Esophagus (tissue), 2 donors: ENCODE measurements at regions not wholly inside any gene's neighbourhood (a gene's known extent, or its start where the extent isn't known, plus 50 kb on each side); places are given as distances from the start of the nearest gene placed in this dataset.

Source experiments
- H3K27ac ChIP-seq, 2 donors: one replicate each; pipeline ENCODE4 v1.5.1; 2013; ENCODE audit warnings: low read depth in 2 of 2, mild to moderate bottlenecking in 2 of 2, inconsistent platforms in 1 of 2, low read length in 1 of 2, moderate library complexity in 1 of 2
- H3K27me3 ChIP-seq, 2 donors: one replicate each; pipeline ENCODE4 v1.6.1; 2013; ENCODE audit warnings: low read length in 2 of 2, control low read depth in 1 of 2, mild to moderate bottlenecking in 1 of 2; ENCODE audit not compliant: insufficient read depth in 2 of 2, control insufficient read depth in 1 of 2
- H3K36me3 ChIP-seq, 2 donors: one replicate each; pipeline ENCODE4 v1.6.1; 2013; ENCODE audit warnings: low read length in 1 of 2; ENCODE audit not compliant: control insufficient read depth in 2 of 2, insufficient read depth in 2 of 2
- H3K4me1 ChIP-seq, 2 donors: one replicate each; pipeline ENCODE4 v1.6.1; 2013; ENCODE audit warnings: low read length in 1 of 2; ENCODE audit not compliant: control insufficient read depth in 2 of 2, insufficient read depth in 2 of 2
- H3K4me3 ChIP-seq, 2 donors: one replicate each; pipeline ENCODE4 v1.5.1; 2013; ENCODE audit warnings: low read length in 2 of 2, mild to moderate bottlenecking in 2 of 2, low read depth in 1 of 2, moderate library complexity in 1 of 2
- H3K9me3 ChIP-seq, 2 donors: one replicate each; pipeline ENCODE4 v1.6.1; 2013; ENCODE audit warnings: mild to moderate bottlenecking in 2 of 2, low read depth in 1 of 2, low read length in 1 of 2, moderate library complexity in 1 of 2; ENCODE audit not compliant: control insufficient read depth in 2 of 2, insufficient read depth in 1 of 2
- WGBS, 2 donors: extraction: QIAGEN DNeasy Blood & Tissue Kit; methylation state at CpG; one replicate each; pipeline ENCODE4 v1.1.7; 2013; 5-methylcytosine and 5-hydroxymethylcytosine counted together
- donor health status: healthy with polysubstance abuse.
- donor health status: Bipolar disorder and iron deficiency.

DNA sequence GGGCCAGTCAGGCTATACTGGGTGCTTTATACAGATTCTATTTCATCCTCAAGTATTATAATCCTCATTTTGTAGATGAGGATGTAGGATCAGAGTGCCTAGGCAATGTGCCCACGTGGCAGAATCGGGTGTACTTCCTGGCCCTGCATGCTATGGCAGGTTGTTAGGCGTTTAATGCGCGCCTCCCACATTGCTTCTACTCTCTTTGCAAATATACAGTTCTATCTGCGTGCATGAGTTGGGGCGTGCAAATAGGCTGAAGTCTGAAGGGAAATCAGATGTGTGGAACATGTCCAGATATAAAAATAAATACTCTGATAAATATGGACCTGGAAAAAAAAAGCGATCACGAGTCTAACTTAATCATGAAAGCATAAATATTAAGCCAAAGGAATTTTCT, 194.7 kb upstream of the FMN2 start:
- H3K27ac ChIP-seq, result no peak overlapping the region
- no peaks in the 10 kb centered on the region for H3K36me3 ChIP-seq
- WGBS, 2 donors, result 38 to 47% methylated on average over 9 of the region's 9 CpGs
- no peaks in the 10 kb centered on the region for H3K27me3 ChIP-seq
- H3K4me1 ChIP-seq, result no peaks in the 10 kb centered on the region
- no peak overlapping the region for H3K4me3 ChIP-seq
- H3K9me3 ChIP-seq, result no peaks in the 10 kb centered on the region

DNA sequence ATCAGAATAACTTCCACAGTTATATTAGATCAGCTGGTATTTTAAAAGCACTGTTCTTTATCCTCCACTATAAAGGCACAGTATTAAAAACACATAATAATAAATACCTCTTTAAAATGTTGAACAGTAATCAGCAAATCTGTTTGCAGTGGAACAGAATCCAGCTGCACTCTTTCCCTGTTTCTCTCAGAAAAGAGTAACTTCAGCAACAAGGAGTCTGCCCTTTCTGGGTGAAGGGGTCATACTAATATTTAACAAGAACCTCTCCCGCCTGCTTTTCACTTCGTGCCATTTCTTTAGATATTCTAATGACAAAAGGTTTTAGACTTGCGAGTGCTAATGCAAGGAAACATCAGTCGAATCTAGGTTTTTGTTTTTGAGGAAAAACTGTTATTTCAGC, 194.2 kb upstream of the FMN2 start:
- H3K27ac ChIP-seq, result no peak overlapping the region
- H3K4me1 ChIP-seq, result no peaks in the 10 kb centered on the region
- H3K27me3 ChIP-seq, result no peaks in the 10 kb centered on the region
- 35 to 48% methylated on average over 4 of the region's 4 CpGs for WGBS, 2 donors
- no peak overlapping the region for H3K4me3 ChIP-seq
- no peaks in the 10 kb centered on the region for H3K9me3 ChIP-seq
- no peaks in the 10 kb centered on the region for H3K36me3 ChIP-seq

DNA sequence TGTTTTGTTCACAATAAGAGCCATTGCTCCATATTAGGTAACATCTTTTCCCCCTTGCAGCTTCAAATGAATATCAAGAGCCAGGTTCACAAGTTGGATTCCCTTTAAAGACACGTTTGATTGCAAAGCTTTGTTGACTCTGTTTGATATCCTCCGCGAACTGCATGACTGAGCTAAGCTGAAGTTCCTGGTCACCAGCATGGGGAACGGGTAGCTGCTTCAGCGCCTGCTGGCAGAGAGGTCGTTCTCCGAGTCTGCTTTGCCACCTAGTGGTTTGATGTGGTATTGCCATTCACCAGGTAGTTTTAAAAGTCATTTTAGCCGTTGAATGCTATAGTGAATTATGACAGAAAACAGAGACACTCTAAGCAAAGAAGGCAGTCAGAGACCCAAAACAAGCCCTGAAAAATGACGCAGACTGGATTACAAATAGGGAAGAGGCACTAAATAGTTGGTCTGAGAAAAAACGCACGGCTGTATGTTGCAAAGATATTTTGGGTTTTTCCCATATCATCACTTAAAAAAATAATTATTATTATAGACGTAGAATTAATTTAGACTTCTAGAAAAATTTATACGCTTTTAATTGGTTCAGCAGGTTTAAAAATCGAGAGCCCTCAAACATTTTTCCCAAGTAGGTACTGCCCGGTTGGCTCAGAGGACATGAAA, 193.5 kb upstream of the FMN2 start:
- Histone ChIP-seq H3K4me1 (no peaks in the 10 kb centered on the region), H3K36me3 (no peaks in the 10 kb centered on the region), H3K27me3 (no peaks in the 10 kb centered on the region), H3K4me3 (no peak overlapping the region), H3K27ac (no peak overlapping the region), H3K9me3 (no peaks in the 10 kb centered on the region)
- WGBS, 2 donors, result 18 to 20% methylated on average over 15 of the region's 15 CpGs

DNA sequence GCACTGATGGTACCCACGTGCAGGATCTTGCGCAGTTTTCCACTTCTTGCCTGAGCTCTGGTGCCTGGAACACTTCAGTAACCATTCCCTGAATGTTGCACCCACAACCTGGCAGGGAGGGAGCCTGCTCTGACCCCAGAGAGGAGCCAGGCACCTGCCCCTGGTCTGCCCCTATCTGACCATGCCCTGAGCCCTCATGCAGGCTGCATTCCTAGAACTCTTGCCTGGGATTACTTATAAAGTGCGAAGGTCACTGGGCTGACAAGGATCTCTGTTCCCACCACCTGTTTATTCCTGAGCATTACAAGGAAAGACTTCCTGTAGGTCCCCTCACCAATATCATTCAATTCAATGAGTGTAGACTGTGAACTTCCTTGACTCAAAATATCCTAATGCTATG, 191.9 kb upstream of the FMN2 start:
- no peak overlapping the region for H3K4me3 ChIP-seq
- no peaks in the 10 kb centered on the region for H3K27me3 ChIP-seq
- no peaks in the 10 kb centered on the region for H3K36me3 ChIP-seq
- no peaks in the 10 kb centered on the region for H3K9me3 ChIP-seq
- H3K27ac ChIP-seq, result no peak overlapping the region
- H3K4me1 ChIP-seq, result no peaks in the 10 kb centered on the region
- 86% methylated on average over 3 of the region's 3 CpGs for WGBS, 2 donors

DNA sequence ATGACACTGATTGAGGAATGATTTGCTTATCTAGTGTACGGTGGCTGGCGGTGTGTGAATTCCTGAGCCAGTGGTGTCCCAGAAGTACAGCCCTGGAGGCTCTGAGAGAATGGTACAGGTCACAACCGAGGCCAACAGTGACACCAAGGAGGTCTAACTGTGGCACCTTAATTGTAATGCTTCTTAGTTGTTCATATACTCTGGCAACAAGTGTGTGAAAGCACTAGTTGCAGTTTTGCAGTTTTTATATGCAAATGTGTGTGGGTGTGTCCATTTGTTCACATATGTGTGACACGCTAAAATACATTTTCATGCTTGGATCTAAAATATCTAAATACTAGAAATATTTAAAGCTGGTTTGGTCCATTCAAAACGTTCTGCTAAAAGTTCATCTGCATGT, 185.3 kb upstream of the FMN2 start:
- WGBS, 2 donors, result 77 to 81% methylated on average over 5 of the region's 5 CpGs

DNA sequence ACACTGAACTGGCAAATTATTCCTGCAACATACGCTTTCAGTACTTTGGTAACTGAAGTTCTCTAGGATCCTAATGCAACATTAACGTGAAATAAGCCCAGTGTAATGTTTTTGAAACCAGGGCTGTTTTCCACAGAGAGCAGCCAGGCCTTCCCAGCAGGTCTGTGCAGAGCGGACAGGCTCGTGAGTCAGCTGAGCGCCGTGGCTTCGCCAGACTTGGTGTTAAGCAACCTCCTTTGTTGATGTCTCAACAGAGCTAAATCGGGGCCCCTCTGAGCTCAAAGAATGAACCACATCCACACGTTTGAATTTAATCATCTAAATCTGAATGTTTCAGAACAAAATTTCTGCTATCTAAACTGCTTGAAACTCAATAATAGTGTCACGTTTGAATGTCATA, 181.8 kb upstream of the FMN2 start:
- WGBS, 2 donors, result 45 to 61% methylated on average over 10 of the region's 10 CpGs
- Histone ChIP-seq H3K36me3 (no peaks in the 10 kb centered on the region), H3K9me3 (no peaks in the 10 kb centered on the region), H3K27ac (no peak overlapping the region), H3K4me3 (no peak overlapping the region), H3K27me3 (no peaks in the 10 kb centered on the region), H3K4me1 (no peaks in the 10 kb centered on the region)

More for the DNA sequence above, 185.3 kb upstream of the FMN2 start:
- Histone ChIP-seq H3K4me1 (no peaks in the 10 kb centered on the region), H3K27me3 (no peaks in the 10 kb centered on the region), H3K36me3 (no peaks in the 10 kb centered on the region), H3K9me3 (no peaks in the 10 kb centered on the region), H3K27ac (no peak overlapping the region), H3K4me3 (no peak overlapping the region)

DNA sequence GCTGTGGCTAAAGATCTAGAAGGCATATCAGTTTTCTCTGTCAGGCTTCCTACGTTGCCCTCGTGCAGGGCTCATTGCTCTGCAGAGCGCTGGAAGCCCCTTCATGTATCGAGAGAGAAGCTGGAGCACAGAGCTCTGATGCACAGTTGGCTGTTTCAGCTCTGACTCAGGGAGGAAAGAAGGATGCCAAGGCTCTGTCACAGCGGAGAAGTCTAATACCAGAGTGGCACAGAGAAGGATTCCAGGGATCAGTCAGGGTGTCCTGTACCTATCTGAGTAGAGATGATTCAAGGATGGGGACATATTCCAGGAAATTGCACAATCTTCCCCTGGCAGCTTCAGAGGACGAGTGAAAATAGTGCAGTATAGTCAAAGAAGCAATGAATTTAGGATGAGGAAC, 179.2 kb upstream of the FMN2 start:
- H3K9me3 ChIP-seq, result no peaks in the 10 kb centered on the region
- no peak overlapping the region for H3K4me3 ChIP-seq
- no peaks in the 10 kb centered on the region for H3K36me3 ChIP-seq
- no peaks in the 10 kb centered on the region for H3K4me1 ChIP-seq
- H3K27ac ChIP-seq, result no peak overlapping the region
- H3K27me3 ChIP-seq, result no peaks in the 10 kb centered on the region
- WGBS, 2 donors, result 56 to 60% methylated on average over 6 of the region's 6 CpGs

DNA sequence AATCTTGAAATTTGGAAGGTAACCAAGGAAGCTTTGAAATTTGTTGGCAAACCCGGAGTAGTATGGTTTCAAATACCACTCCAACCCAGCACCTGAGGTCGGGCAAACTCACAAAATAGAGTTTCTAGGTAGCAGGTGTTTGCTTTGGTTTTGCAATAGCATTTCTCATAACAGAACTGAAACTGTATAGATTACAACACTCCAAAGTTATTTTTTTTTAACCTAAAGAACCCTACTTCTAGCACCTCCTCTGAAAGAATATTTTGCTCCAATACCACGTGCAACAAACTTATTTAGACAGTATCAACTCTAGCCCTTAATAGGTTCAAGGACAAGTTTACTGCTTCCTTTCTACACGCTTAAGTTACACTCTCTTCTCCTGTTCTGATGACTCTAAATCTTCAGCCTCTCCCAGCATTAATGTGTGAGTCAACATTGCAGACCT, 178.5 kb upstream of the FMN2 start:
- Histone ChIP-seq H3K27ac (no peak overlapping the region), H3K9me3 (no peaks in the 10 kb centered on the region), H3K4me1 (no peaks in the 10 kb centered on the region), H3K27me3 (no peaks in the 10 kb centered on the region), H3K4me3 (no peak overlapping the region), H3K36me3 (no peaks in the 10 kb centered on the region)
- 67 to 70% methylated on average over 4 of the region's 4 CpGs for WGBS, 2 donors

DNA sequence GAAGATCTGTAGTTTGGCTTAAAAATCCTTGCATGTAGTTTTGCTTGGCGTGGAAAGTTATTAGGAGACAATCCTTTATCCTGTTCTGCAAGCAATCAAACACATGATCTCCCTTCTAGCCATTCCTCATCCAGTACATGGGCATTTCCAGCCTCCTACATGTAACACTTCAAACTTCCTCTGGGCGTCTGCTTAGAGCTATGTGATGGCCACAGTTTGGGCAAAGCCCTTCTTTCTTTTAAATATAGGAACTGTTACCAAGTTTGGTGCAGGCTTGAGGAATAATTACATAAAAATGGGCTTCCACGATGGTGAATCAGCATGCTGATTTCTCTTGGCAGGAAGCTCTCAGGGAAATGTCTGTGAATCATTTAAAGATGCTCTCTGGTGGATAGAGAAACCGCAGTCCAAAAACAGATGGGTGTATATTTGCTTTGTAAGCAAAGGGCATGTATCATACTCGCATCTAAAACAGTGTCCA, 176.9 kb upstream of the FMN2 start:
- Histone ChIP-seq H3K9me3 (no peaks in the 10 kb centered on the region), H3K4me3 (no peak overlapping the region), H3K27ac (no peak overlapping the region), H3K27me3 (no peaks in the 10 kb centered on the region), H3K4me1 (no peaks in the 10 kb centered on the region), H3K36me3 (no peaks in the 10 kb centered on the region)
- WGBS, 2 donors, result 30 to 40% methylated on average over 5 of the region's 5 CpGs

DNA sequence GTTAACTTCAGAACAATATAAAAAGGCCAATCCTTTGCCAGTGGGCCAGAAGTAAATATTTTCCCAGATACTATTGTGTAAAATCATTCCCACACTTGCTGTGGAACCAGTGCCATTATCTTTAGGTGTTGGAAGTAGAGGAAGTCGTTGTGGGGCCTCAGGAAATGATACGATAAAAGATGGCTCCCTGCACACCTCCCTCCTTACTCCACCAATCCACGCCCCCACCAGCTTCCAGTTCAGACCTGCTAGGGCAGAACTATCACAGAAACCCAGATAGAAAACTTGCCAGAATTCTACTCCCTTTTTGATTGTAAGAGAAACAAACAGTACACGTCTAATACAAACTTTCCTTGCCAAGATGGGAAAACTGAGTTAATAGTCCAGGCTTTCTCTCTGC, 173.0 kb upstream of the FMN2 start:
- no peaks in the 10 kb centered on the region for H3K4me1 ChIP-seq
- no peak overlapping the region for H3K4me3 ChIP-seq
- H3K36me3 ChIP-seq, result no peaks in the 10 kb centered on the region
- H3K9me3 ChIP-seq, result no peaks in the 10 kb centered on the region
- H3K27ac ChIP-seq, result no peak overlapping the region
- H3K27me3 ChIP-seq, result no peaks in the 10 kb centered on the region
- 33 to 45% methylated on average over 4 of the region's 4 CpGs for WGBS, 2 donors
